AG09319 (cell line): ENCODE measurements at regions not wholly inside any gene's neighbourhood (a gene's known extent, or its start where the extent isn't known, plus 50 kb on each side); places are given as distances from the start of the nearest gene placed in this dataset.
A peak's percentile ranks its signal among the peaks of the same experiment; 100 is the strongest.

Experiments
- DNase-seq: peaks from one replicate; pipeline ENCODE4 v3.0.0-alpha.2; 2010; ENCODE audit warnings: low read depth; ENCODE audit errors: extremely low read depth
- TF ChIP-seq, protein P1 (sequence below): IDR thresholded peaks from 2 replicates; pipeline ENCODE4 v1.5.1; 2011; ENCODE audit warnings: low read depth, mild to moderate bottlenecking, inconsistent platforms, low read length, moderate library complexity

GRCh38 chr6:159609652-159610178 lies 83.3 kb downstream of the SOD2 start:
- TF ChIP-seq, protein P1, sequence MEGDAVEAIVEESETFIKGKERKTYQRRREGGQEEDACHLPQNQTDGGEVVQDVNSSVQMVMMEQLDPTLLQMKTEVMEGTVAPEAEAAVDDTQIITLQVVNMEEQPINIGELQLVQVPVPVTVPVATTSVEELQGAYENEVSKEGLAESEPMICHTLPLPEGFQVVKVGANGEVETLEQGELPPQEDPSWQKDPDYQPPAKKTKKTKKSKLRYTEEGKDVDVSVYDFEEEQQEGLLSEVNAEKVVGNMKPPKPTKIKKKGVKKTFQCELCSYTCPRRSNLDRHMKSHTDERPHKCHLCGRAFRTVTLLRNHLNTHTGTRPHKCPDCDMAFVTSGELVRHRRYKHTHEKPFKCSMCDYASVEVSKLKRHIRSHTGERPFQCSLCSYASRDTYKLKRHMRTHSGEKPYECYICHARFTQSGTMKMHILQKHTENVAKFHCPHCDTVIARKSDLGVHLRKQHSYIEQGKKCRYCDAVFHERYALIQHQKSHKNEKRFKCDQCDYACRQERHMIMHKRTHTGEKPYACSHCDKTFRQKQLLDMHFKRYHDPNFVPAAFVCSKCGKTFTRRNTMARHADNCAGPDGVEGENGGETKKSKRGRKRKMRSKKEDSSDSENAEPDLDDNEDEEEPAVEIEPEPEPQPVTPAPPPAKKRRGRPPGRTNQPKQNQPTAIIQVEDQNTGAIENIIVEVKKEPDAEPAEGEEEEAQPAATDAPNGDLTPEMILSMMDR: no peak
- DNase-seq: no peak

DNA sequence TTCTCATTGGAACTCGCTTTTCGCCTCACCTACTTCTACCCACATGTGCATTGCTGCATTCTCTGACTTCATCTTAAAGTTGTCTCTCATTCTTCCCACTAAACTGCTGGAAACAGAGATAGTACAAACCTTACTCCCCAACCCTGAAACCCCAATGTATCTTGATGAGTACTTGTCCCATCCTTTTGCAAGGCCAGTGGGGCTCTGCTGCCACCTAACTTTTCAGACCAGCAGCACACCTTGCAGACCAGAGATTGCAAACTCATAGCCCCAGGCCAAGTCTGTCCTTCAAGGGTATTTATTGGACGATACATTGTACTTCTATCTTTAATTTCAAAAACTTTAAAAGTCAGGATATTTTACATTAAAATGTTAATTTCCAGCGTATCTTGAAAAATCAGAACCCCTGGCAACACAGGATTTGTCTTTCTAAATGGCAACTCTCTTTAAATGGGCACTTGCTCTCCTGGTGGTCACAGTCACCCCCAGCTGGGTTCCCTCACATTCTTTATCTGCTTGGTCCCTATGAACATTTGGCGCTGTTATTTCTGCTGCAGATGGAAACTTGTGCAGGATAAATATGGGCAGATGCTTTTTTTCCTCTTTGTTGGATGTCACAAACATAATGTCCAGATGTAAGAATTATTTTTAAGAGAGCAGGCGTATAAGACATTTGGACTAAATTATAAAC lies 83.9 kb downstream of the SOD2 start:
- TF ChIP-seq, protein P1: peak; percentile 46
- DNase-seq: no peak

GRCh38 chr6:159606786-159607185 lies 86.3 kb downstream of the SOD2 start:
- no peak for DNase-seq
- TF ChIP-seq, protein P1: no peak

- TF ChIP-seq, protein P1: no peak
Observed at GRCh38 chr6:159604443-159604956, 88.5 kb downstream of the SOD2 start.

DNA sequence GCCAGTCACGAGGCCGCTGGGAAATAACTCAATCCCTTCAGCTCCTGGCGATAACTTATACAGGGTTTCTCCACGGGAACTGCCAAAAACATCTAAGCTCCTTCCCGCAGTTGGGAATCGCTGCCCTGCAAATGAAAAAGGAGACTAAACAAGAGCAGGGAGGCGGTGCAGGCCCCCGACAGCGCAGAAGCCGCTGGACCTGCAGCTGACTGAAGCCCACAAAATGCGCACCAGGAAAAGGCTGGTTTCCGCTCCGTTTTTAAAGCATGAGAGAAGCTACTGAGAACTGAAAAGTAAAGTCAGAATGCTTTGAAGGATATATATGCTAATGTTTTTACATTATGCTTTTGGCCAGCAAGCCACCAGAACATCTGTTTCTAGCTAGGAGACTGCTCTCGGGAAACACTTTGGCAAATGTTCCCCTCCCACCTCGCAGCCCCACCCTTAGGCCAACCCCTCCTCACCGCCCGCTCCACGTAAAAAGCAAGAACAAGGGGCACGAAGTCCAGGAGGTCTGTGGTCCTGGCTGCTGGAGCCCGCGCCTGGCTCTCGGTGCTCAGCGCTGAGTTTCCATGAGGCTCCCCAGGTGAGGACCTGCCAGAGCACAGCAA lies 90.5 kb downstream of the SOD2 start:
- TF ChIP-seq, protein P1: no peak
- DNase-seq: no peak

More at GRCh38 chr6:159604443-159604956, 88.5 kb downstream of the SOD2 start:
- DNase-seq: no peak

- DNase-seq: no peak
- TF ChIP-seq, protein P1: no peak
Observed at GRCh38 chr6:159601211-159601610, 91.8 kb downstream of the SOD2 start.

- no peak for DNase-seq
- TF ChIP-seq, protein P1: no peak
Observed at GRCh38 chr6:159595173-159595572, 97.9 kb downstream of the SOD2 start.
